OCI-LY1 (cell line): ENCODE measurements at regions not wholly inside any gene's neighbourhood (a gene's known extent, or its start where the extent isn't known, plus 50 kb on each side); places are given as distances from the start of the nearest gene placed in this dataset.
"Not testable (repeated sequence)": the region's sequence is repeated elsewhere in the genome, so short reads cannot be mapped to it uniquely, and the experiment has no call there.

Experiments used
- H2AFZ ChIP-seq: fragments of 200-600 bp; sonication (generic), shearing (Covaris generic); 2 replicates; pipeline ENCODE4 v1.6.0; 2014; ENCODE audit warnings: antibody characterized with exemption, mild to moderate bottlenecking, low read length
- H3F3A ChIP-seq: fragments of 200-600 bp; sonication (generic), shearing (Covaris generic); 2 replicates; pipeline ENCODE4 v1.6.0; 2014; ENCODE audit warnings: mild to moderate bottlenecking, antibody characterized with exemption, low read length, moderate library complexity; ENCODE audit not compliant: insufficient read depth
- H3K27ac ChIP-seq: fragments of 200-600 bp; sonication (generic); 2 replicates; pipeline ENCODE4 v1.5.1; 2014; ENCODE audit warnings: low read length, mixed run types, mild to moderate bottlenecking, low read depth; ENCODE audit not compliant: poor library complexity, severe bottlenecking
- H3K27me3 ChIP-seq: fragments of 200-600 bp; sonication (generic); 2 replicates; pipeline ENCODE4 v1.6.0; 2014; ENCODE audit warnings: antibody characterized with exemption, mild to moderate bottlenecking, low read length, moderate library complexity; ENCODE audit not compliant: insufficient read depth
- H3K36me3 ChIP-seq: fragments of 200-600 bp; sonication (generic); 2 replicates; pipeline ENCODE4 v1.6.1; 2014; ENCODE audit warnings: mild to moderate bottlenecking, antibody characterized with exemption, low read length, moderate library complexity, mixed read lengths; ENCODE audit not compliant: insufficient read depth
- H3K4me1 ChIP-seq: fragments of 200-600 bp; sonication (generic); 2 replicates; pipeline ENCODE4 v1.5.1; 2014; ENCODE audit warnings: mild to moderate bottlenecking, low read length, moderate library complexity; ENCODE audit not compliant: insufficient read depth, severe bottlenecking
- H3K4me2 ChIP-seq: fragments of 200-600 bp; sonication (generic), shearing (Covaris generic); 2 replicates; pipeline ENCODE4 v1.6.1; 2014; ENCODE audit warnings: low read length
- H3K4me3 ChIP-seq: fragments of 200-600 bp; sonication (generic); 2 replicates; pipeline ENCODE4 v1.5.1; 2014; ENCODE audit warnings: low read length, low read depth, mild to moderate bottlenecking, mixed read lengths; ENCODE audit not compliant: poor library complexity, severe bottlenecking
- H3K79me2 ChIP-seq: fragments of 200-600 bp; shearing (Covaris generic); 2 replicates; pipeline ENCODE4 v1.6.1; 2016; ENCODE audit warnings: mixed run types, low read length, mixed read lengths; ENCODE audit not compliant: insufficient read depth
- H3K9ac ChIP-seq: fragments of 200-600 bp; sonication (generic), shearing (Covaris generic); 2 replicates; pipeline ENCODE4 v1.6.1; 2014; ENCODE audit warnings: mild to moderate bottlenecking, low read length, mixed read lengths
- H3K9me2 ChIP-seq: fragments of 200-600 bp; sonication (generic), shearing (Covaris generic); 2 replicates; pipeline ENCODE4 v1.6.1; 2014; ENCODE audit warnings: low read depth, mild to moderate bottlenecking, low read length, mixed read lengths
- H3K9me3 ChIP-seq: fragments of 200-600 bp; shearing (Covaris generic); 2 replicates; pipeline ENCODE4 v1.6.1; 2014; ENCODE audit warnings: low read length, mixed read lengths
- H4K20me1 ChIP-seq: fragments of 200-600 bp; sonication (generic), shearing (Covaris generic); 2 replicates; pipeline ENCODE4 v1.6.0; 2016; ENCODE audit warnings: mild to moderate bottlenecking, low read length; ENCODE audit not compliant: insufficient read depth
- EZH2 ChIP-seq: fragments of 200-600 bp; sonication (generic), shearing (Covaris generic); IDR thresholded peaks from 2 replicates; pipeline ENCODE4 v1.8.0; 2017; ENCODE audit warnings: borderline replicate concordance, mixed run types, mild to moderate bottlenecking, antibody characterized with exemption, low read length, moderate library complexity, mixed read lengths
- TF ChIP-seq, protein P1 (sequence below): fragments of 200-600 bp; sonication (generic), shearing (Covaris generic); IDR thresholded peaks from 2 replicates; pipeline ENCODE4 v1.5.1; 2017; ENCODE audit warnings: mild to moderate bottlenecking, antibody characterized with exemption, low read length, moderate library complexity, mixed read lengths

GRCh38 chr4:127370604-127371003 is 262.2 kb upstream of the INTU start:
- H3K4me1 ChIP-seq: no peaks in the 10 kb centered on the region
- no peaks in the 10 kb centered on the region for H4K20me1 ChIP-seq
- no peaks in the 10 kb centered on the region for H3K27me3 ChIP-seq
- H3K9ac ChIP-seq: no peak overlapping the region
- H3K4me3 ChIP-seq: no peak overlapping the region
- no peaks in the 10 kb centered on the region for H3K9me3 ChIP-seq
- H3K79me2 ChIP-seq: no peaks in the 10 kb centered on the region
- no peaks in the 10 kb centered on the region for H3F3A ChIP-seq
- no peak overlapping the region for H3K27ac ChIP-seq
- no peaks in the 10 kb centered on the region for H3K9me2 ChIP-seq
- no peak overlapping the region for H3K4me2 ChIP-seq
- TF ChIP-seq, protein P1, sequence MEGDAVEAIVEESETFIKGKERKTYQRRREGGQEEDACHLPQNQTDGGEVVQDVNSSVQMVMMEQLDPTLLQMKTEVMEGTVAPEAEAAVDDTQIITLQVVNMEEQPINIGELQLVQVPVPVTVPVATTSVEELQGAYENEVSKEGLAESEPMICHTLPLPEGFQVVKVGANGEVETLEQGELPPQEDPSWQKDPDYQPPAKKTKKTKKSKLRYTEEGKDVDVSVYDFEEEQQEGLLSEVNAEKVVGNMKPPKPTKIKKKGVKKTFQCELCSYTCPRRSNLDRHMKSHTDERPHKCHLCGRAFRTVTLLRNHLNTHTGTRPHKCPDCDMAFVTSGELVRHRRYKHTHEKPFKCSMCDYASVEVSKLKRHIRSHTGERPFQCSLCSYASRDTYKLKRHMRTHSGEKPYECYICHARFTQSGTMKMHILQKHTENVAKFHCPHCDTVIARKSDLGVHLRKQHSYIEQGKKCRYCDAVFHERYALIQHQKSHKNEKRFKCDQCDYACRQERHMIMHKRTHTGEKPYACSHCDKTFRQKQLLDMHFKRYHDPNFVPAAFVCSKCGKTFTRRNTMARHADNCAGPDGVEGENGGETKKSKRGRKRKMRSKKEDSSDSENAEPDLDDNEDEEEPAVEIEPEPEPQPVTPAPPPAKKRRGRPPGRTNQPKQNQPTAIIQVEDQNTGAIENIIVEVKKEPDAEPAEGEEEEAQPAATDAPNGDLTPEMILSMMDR: no peak
- TF ChIP-seq EZH2: no peak
- H3K36me3 ChIP-seq: no peaks in the 10 kb centered on the region
- H2AFZ ChIP-seq: no peak overlapping the region

DNA sequence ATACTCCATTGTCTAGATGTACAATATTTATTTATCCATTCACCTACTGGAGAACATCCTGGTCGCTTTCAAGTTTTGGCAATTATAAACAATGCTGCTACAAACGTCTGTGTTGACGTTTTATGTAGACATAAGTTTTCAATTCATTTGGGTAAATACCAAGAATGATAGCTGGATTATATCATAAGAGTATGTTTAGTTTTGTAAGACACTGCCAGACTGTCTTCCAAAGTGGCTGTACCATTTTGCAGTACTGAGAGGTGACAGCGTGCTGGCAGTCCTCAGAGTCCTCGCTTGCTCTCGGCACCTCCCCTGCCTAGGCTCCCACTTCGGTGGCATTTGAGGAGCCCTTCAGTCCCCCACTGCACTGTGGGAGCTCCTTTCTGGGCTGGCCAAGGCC is 253.3 kb upstream of the INTU start:
- no peak overlapping the region for H3K4me2 ChIP-seq
- H3K27me3 ChIP-seq: no peaks in the 10 kb centered on the region
- no peaks in the 10 kb centered on the region for H3K9me2 ChIP-seq
- H3K27ac ChIP-seq: no peak overlapping the region
- no peaks in the 10 kb centered on the region for H3K9me3 ChIP-seq
- no peak overlapping the region for H3K4me3 ChIP-seq
- H3F3A ChIP-seq: no peaks in the 10 kb centered on the region
- H3K4me1 ChIP-seq: no peaks in the 10 kb centered on the region
- H3K79me2 ChIP-seq: no peaks in the 10 kb centered on the region
- H4K20me1 ChIP-seq: no peaks in the 10 kb centered on the region
- H2AFZ ChIP-seq: no peak overlapping the region
- H3K9ac ChIP-seq: no peak overlapping the region
- TF ChIP-seq EZH2: no peak
- TF ChIP-seq, protein P1: no peak
- no peaks in the 10 kb centered on the region for H3K36me3 ChIP-seq

- H3K9me3 ChIP-seq, H3K27ac ChIP-seq, H3K4me1 ChIP-seq, H3K27me3 ChIP-seq, H3F3A ChIP-seq, H3K9ac ChIP-seq, H3K36me3 ChIP-seq, H3K9me2 ChIP-seq, H3K4me2 ChIP-seq, H3K4me3 ChIP-seq, H2AFZ ChIP-seq, H4K20me1 ChIP-seq, H3K79me2 ChIP-seq: not testable (repeated sequence)
Measured at GRCh38 chr4:127379948-127380347, 252.8 kb upstream of the INTU start.

- TF ChIP-seq, protein P1: no peak
- TF ChIP-seq EZH2: no peak
- Histone ChIP-seq H3K79me2 (no peaks in the 10 kb centered on the region), H3K9me3 (no peaks in the 10 kb centered on the region), H3K27ac (no peak overlapping the region), H3K9ac (no peak overlapping the region), H3K36me3 (no peaks in the 10 kb centered on the region), H2AFZ (no peak overlapping the region), H3F3A (no peaks in the 10 kb centered on the region), H4K20me1 (no peaks in the 10 kb centered on the region), H3K4me2 (no peak overlapping the region), H3K9me2 (no peaks in the 10 kb centered on the region), H3K4me1 (no peaks in the 10 kb centered on the region), H3K27me3 (no peaks in the 10 kb centered on the region), H3K4me3 (no peak overlapping the region)
Measured at GRCh38 chr4:127383666-127384065, 249.1 kb upstream of the INTU start.
